HG03280 (cell line): ENCODE measurements at regions not wholly inside any gene's neighbourhood (a gene's known extent, or its start where the extent isn't known, plus 50 kb on each side); places are given as distances from the start of the nearest gene placed in this dataset.
"Not testable (repeated sequence)": the region's sequence is repeated elsewhere in the genome, so short reads cannot be mapped to it uniquely, and the experiment has no call there.

Source experiments
- ATAC-seq: cut with Tn5 transposase; IDR thresholded peaks from one replicate; pipeline ENCODE4 v1.9.1; 2021; ENCODE audit warnings: mild to moderate bottlenecking, moderate library complexity; ENCODE audit not compliant: unreplicated experiment

GRCh38 chr7:65453341-65454030, 79.8 kb downstream of the ZNF92 start:
- ATAC-seq = no peak

DNA sequence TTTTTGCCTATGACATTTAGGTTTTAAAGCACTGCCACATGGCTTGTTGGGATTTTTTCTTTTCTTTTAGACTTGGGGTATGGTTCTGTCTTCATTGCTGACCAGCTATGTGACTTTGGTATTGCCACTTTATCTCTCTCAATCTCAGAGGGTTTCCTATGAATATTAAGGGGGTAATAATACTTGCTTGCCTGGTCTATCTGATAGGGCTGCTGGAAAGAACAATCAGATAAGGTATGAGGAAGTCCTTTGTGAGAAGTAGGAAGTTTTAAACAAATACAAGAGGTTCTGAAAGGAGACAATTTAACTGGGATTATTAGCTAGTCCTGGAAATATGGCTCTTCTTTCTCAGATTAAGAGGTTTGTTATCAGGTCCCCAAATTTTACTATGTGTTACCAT, 80.8 kb downstream of the ZNF92 start:
- no peak for ATAC-seq

DNA sequence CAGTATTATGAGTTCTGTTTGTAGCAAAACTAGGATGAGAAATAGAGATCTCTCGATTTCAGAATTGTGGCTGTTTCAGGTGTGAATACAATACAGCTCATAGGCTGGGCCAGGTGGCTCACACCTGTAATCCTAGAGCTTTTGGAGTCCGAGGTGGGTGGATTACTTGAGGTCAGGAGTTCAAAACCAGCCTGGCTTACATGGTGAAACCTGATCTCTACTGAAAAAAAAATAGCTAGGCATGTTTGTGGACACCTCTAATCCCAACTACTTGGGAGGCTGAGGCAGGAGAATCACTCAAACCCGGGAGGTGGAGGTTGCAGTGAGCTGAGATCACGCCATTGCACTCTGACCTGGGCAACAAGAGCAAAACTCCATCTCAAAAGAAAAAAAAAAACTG, 81.4 kb downstream of the ZNF92 start:
- ATAC-seq = not testable (repeated sequence)

DNA sequence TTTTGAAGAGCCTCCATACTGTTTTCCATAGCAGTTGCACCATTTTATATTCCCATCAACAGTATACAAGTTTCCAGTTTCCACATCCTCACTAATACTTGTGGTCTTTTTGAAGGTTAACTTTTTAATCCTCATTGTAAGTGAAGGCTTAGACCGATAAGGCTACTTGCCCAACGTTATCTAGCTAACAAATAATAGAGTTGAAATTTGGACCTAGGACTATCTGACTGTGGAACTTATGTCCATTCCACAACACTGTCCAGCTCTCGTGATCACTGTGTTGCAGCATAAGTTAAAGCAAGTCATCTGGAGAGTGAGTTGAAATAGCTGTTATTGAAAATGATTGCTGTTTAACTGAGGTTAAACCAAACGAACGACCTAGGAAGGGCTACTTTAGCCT, 84.0 kb downstream of the ZNF92 start:
- no peak for ATAC-seq

GRCh38 chr7:65459438-65459837, 85.8 kb downstream of the ZNF92 start:
- ATAC-seq = no peak

DNA sequence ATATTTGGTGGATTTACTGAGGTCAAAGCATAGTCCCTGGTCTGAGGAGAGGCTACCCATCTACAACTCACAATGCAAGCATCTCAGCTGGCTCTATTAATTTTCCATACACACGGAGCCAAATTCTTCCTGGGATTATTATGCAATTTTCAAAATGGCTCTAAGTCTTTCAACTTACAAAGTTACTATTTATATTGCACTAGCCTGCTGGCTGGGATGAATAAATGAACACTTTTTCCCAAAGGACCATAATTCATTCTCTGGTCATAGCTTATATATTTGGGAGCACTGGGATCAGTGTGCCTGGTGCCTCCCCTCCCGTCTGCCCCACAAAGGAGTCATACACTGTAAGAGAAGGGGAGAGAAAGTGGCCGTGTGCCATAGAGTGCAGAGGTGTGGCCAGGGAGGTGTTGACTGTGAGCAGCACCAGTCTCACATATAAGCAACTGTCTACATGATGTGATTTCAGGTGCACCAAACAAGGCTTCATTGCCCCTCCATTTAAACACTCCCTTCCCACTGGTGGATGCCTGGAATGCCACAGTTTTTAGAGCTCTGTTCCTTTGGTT, 88.6 kb downstream of the ZNF92 start:
- no peak for ATAC-seq

DNA sequence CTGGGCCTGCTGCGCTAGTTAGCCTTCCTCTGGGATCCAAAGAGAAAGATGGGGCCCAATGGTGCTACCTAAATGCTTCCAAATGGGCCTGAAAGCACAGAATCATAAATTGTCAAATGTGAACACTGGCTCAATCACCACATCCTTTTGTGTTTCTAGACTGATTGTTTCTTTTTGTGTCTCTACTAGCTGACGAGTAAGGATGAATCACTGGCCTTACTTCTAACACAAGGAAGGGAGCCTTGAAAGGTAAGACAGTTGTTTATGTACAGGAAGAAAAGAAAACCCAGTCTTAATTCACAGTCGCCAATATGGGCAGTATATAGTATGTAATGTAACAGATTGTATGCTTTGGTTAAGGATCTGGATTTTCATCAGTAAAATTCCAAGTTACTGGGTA, 89.5 kb downstream of the ZNF92 start:
- no peak for ATAC-seq

DNA sequence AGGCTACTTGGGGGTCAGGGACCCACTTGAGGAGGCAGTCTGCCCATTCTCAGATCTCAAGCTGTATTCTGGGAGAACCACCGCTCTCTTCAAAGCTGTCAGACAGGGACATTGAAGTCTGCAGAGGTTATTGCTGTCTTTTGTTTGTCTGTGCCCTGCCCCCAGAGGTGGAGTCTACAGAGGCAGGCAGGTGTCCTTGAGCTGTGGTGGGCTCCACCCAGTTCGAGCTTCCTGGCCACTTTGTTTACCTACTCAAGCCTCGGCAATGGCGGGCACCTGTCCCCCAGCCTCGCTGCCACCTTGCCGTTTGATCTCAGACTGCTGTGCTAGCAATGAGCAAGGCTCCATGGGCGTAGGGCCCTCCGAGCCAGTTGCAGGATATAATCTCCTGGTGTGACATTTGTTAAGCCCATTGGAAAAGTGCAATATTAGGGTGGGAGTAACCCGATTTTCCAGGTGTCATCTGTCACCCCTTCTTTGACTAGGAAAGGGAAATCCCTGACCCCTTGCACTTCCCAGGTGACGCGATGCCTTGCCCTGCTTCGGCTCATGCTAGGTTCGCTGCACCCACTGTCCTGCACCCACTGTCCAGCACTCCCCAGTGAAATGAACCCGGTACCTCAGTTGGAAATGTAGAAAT, 96.4 kb downstream of the ZNF92 start:
- ATAC-seq = not testable (repeated sequence)

GRCh38 chr7:65471587-65471986, 97.9 kb downstream of the ZNF92 start:
- ATAC-seq = no peak

DNA sequence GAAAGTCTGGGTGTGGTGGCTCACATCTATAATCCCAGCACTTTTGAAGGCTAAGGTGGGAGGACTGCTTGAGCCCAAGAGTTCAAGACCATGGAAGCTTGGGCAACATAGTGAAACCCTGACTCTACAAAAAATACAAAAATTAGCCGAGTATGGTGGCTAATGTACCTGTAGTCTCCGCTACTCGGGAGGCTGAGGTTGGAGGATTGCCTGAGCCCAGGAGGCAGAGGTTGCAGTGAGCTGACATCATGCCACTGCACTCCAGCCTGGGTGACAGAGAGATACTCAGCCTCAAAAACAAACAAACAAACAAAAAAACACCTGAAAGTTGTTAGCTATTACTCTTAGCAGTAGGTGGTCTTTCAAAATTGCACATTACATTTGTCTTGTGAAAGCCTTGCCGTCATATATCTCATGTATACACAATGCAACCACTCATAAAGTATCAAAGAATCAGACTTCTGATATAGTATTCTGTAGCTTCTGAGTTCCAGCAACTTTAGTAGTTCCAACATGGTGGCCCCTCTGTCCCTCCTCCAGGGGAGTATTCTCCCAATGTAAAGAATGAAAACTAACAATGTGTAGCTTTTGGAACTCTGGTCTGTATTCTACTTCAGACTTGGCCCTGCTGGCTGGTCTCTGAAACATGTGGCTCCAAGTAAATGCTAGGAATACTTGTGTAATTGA, 101.5 kb downstream of the ZNF92 start:
- peak; percentile 20 for ATAC-seq

GRCh38 chr7:65475734-65476319, 102.2 kb downstream of the ZNF92 start:
- peak; percentile 96 for ATAC-seq

DNA sequence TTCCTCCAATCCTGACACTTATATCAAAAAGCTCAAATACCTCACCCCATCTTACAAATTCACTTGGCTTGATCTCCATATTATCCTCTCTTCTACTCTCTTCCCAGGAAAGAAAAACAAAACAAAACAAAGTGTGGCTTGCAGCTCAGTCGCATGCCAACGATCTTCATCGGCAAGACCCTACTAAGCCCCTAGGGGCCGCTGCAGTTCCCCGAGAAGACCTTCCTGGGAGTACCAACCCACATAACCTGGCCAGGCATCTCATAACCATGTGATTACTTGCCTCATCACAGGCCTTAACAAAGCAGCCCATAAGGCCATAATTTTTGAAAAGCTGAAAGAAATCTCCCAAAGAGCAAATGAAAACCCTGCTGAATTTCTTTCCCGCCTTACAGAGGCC, 103.7 kb downstream of the ZNF92 start:
- no peak for ATAC-seq

- no peak for ATAC-seq
Observed at GRCh38 chr7:65489260-65489767, 115.7 kb downstream of the ZNF92 start.

GRCh38 chr7:65496697-65497096, 123.0 kb downstream of the ZNF92 start:
- ATAC-seq = not testable (repeated sequence)

DNA sequence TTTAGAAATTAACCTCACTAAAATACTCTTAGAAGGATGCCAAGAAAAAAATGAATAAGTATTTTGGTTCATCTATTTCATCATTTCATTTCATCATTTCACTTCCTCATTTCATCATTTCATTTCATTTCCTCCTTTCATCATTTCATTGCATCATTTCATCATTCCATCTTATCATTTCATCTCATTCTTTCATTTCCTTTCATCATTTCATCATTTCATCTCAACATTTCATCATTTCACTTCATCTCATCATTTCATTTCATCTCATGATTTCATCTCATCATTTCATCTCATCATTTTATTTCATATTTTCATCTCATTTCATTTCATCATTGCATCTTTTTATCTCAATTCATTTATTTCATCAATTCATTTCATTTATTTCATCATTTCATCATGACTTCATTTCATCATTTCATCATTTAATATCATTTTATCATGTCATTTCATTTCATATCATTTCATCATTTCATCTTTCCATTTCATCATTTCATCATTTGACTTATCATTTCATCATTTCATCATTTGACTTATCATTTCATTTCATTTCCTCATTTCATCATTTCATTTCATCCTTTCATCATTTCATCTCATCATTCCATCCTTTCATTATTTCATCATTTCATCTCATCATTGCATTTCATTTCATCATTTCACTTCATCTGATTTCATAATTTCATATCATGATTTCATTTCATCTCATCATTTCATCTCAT, 129.9 kb downstream of the ZNF92 start:
- ATAC-seq = no peak

GRCh38 chr7:65504504-65505319, 131.1 kb downstream of the ZNF92 start:
- not testable (repeated sequence) for ATAC-seq

DNA sequence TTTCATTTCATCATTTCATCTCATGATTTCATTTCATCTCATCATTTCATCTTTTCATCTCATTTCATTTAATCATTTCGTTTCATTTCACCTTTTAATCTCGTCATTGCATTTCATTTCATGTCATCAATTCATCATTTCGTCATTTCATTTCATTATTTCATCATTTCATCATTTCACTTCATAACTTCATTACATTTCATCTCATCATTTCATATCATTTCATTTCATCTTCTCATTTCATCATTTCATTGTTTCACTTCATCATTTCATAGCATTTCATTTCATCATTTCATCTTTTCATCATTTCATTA, 131.6 kb downstream of the ZNF92 start:
- ATAC-seq = not testable (repeated sequence)

DNA sequence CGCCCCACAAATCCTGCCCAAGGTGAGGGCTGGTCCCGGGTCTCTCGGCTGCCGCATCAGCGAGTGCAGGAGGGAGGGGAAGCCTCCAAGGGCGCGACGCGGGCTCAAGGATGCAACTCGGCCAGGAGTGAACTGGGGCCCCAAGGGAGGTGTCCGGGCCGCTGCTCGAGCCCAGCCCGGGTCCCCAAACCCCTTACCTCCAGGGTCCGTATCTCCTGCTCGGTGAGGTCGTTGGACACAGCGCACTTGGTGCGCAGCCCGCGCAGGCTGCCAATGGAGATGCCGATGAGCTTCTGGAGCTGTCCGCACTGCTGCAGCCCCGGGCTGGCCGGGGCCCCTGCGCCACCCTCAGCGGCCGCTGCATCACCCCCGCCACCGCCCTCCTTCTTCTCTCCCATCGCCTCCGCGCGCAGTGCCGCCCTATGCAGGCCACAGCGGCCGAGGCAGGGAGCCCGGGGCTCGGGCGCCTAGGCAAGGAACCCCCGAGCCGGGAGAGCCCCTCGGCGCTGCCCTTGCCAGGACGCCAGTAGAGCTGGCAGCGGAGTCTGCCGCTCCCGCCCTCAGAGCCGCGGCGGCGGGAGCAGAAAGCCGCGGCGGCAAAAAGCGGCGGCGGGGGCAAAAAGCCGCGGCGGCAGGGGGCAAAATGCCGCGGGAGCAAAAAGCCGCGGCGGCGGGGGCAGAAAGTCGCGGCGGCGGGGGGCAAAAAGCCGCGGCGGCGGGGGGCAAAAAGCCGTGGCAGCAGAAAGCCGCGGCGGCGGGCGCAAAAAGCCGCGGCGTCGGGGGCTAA, 135.1 kb downstream of the ZNF92 start:
- ATAC-seq = not testable (repeated sequence)
